Activated CD8-positive, alpha-beta T cell treated with anti-CD3 and anti-CD28 coated beads, Interleukin-2, amount 10 ng/mL, durations not matched to agents 7 days and 5 days (primary cell): ENCODE measurements at regions not wholly inside any gene's neighbourhood (a gene's known extent, or its start where the extent isn't known, plus 50 kb on each side); places are given as distances from the start of the nearest gene placed in this dataset.
"Not testable (repeated sequence)": the region's sequence is repeated elsewhere in the genome, so short reads cannot be mapped to it uniquely, and the experiment has no call there.

Experiments used
- ATAC-seq: fragments of 150-1000 bp; cut with Tn5 transposase; one replicate; pipeline ENCODE4 v1.10.0; 2021; ENCODE audit warnings: moderate library complexity
- CTCF ChIA-PET: fragments of 350-600 bp; sonication (Branson Sonifier 250); formaldehyde crosslinking; loops from one replicate; lab custom pipeline; 2021; ENCODE audit warnings: antibody characterized with exemption; lab: Charles Lee
- POLR2A ChIA-PET: fragments of 350-600 bp; sonication (Branson Sonifier 250); formaldehyde crosslinking; loops from one replicate; lab custom pipeline; 2021; ENCODE audit warnings: antibody characterized with exemption; lab: Charles Lee
- DNase-seq: peaks from one replicate; pipeline ENCODE4 v3.0.0-alpha.2; 2020
- H3K27ac Mint-ChIP-seq: one replicate; pipeline ENCODE4 v1.8.0; 2021; ENCODE audit warnings: mild to moderate bottlenecking, mixed read lengths
- H3K27me3 Mint-ChIP-seq: one replicate; pipeline ENCODE4 v1.8.0; 2021; ENCODE audit warnings: low read depth, mixed read lengths
- H3K36me3 Mint-ChIP-seq: one replicate; pipeline ENCODE4 v1.8.0; 2021; ENCODE audit warnings: low read depth, mixed read lengths
- H3K4me1 Mint-ChIP-seq: one replicate; pipeline ENCODE4 v1.8.0; 2021; ENCODE audit warnings: low read depth, mixed read lengths
- H3K4me3 Mint-ChIP-seq: one replicate; pipeline ENCODE4 v1.8.0; 2021; ENCODE audit warnings: mild to moderate bottlenecking, mixed read lengths
- H3K9me3 Mint-ChIP-seq: one replicate; pipeline ENCODE4 v1.8.0; 2022; ENCODE audit warnings: mixed read lengths; ENCODE audit not compliant: insufficient read depth

- Mint-ChIP-seq H3K27ac (no peak overlapping the region), H3K4me1 (no peaks in the 10 kb centered on the region), H3K36me3 (no peaks in the 10 kb centered on the region), H3K27me3 (peaks cover 2% of the 10 kb centered on the region), H3K4me3 (no peak overlapping the region), H3K9me3 (no peaks in the 10 kb centered on the region)
- DNase-seq (no peak), ATAC-seq (no peak)
- POLR2A ChIA-PET = no interaction called here
- CTCF ChIA-PET = no interaction called here
Measured at GRCh38 chr14:54253195-54253947, 143.4 kb upstream of the CDKN3 start.

- peaks cover 5% of the 10 kb centered on the region for H3K27me3 Mint-ChIP-seq
Measured at GRCh38 chr14:54256156-54256555, 140.7 kb upstream of the CDKN3 start.

GRCh38 chr14:54257424-54257823, 139.4 kb upstream of the CDKN3 start:
- no peaks in the 10 kb centered on the region for H3K9me3 Mint-ChIP-seq
- ChIA-PET CTCF (no interaction called here), POLR2A (no interaction called here)
- H3K4me1 Mint-ChIP-seq = no peaks in the 10 kb centered on the region
- H3K36me3 Mint-ChIP-seq = no peaks in the 10 kb centered on the region
- H3K4me3 Mint-ChIP-seq = no peak overlapping the region
- no peak for DNase-seq
- no peak for ATAC-seq
- H3K27ac Mint-ChIP-seq = no peak overlapping the region
- peaks cover 5% of the 10 kb centered on the region for H3K27me3 Mint-ChIP-seq

More at GRCh38 chr14:54256156-54256555, 140.7 kb upstream of the CDKN3 start:
- DNase-seq (no peak), ATAC-seq (no peak)
- POLR2A ChIA-PET = no interaction called here
- no peak overlapping the region for H3K4me3 Mint-ChIP-seq
- no peaks in the 10 kb centered on the region for H3K36me3 Mint-ChIP-seq
- CTCF ChIA-PET = no interaction called here
- no peaks in the 10 kb centered on the region for H3K4me1 Mint-ChIP-seq
- no peaks in the 10 kb centered on the region for H3K9me3 Mint-ChIP-seq
- no peak overlapping the region for H3K27ac Mint-ChIP-seq

GRCh38 chr14:54258382-54258781, 138.4 kb upstream of the CDKN3 start:
- peaks cover 2% of the 10 kb centered on the region for H3K27me3 Mint-ChIP-seq
- no peak overlapping the region for H3K27ac Mint-ChIP-seq
- ChIA-PET POLR2A (no interaction called here), CTCF (no interaction called here)
- H3K4me3 Mint-ChIP-seq = no peak overlapping the region
- H3K4me1 Mint-ChIP-seq = no peaks in the 10 kb centered on the region
- DNase-seq (no peak), ATAC-seq (no peak)
- no peaks in the 10 kb centered on the region for H3K9me3 Mint-ChIP-seq
- no peaks in the 10 kb centered on the region for H3K36me3 Mint-ChIP-seq

GRCh38 chr14:54259821-54260220, 137.0 kb upstream of the CDKN3 start:
- ChIA-PET POLR2A (no interaction called here), CTCF (no interaction called here)
- Mint-ChIP-seq H3K27me3 (peaks cover 2% of the 10 kb centered on the region), H3K36me3 (no peaks in the 10 kb centered on the region), H3K27ac (no peak overlapping the region), H3K9me3 (no peaks in the 10 kb centered on the region), H3K4me3 (no peak overlapping the region), H3K4me1 (no peaks in the 10 kb centered on the region)
- ATAC-seq (no peak), DNase-seq (no peak)

- Mint-ChIP-seq H3K4me1 (no peaks in the 10 kb centered on the region), H3K27me3 (peaks cover 2% of the 10 kb centered on the region), H3K4me3 (no peak overlapping the region), H3K27ac (no peak overlapping the region), H3K9me3 (no peaks in the 10 kb centered on the region), H3K36me3 (no peaks in the 10 kb centered on the region)
- DNase-seq (no peak), ATAC-seq (no peak)
- ChIA-PET CTCF (no interaction called here), POLR2A (no interaction called here)
Measured at GRCh38 chr14:54261283-54261682, 135.5 kb upstream of the CDKN3 start.

GRCh38 chr14:54266616-54267015, 130.2 kb upstream of the CDKN3 start:
- POLR2A ChIA-PET = not testable (repeated sequence)

GRCh38 chr14:54267172-54267571, 129.6 kb upstream of the CDKN3 start:
- no peaks in the 10 kb centered on the region for H3K4me1 Mint-ChIP-seq
- ChIA-PET CTCF (no interaction called here), POLR2A (no interaction called here)
- no peak overlapping the region for H3K27ac Mint-ChIP-seq
- H3K27me3 Mint-ChIP-seq = no peaks in the 10 kb centered on the region
- H3K4me3 Mint-ChIP-seq = no peak overlapping the region
- DNase-seq (no peak), ATAC-seq (no peak)
- no peaks in the 10 kb centered on the region for H3K36me3 Mint-ChIP-seq
- H3K9me3 Mint-ChIP-seq = no peaks in the 10 kb centered on the region

More at GRCh38 chr14:54266616-54267015, 130.2 kb upstream of the CDKN3 start:
- H3K9me3 Mint-ChIP-seq, H3K4me3 Mint-ChIP-seq, CTCF ChIA-PET, H3K27ac Mint-ChIP-seq, H3K36me3 Mint-ChIP-seq, DNase-seq, H3K27me3 Mint-ChIP-seq, ATAC-seq, H3K4me1 Mint-ChIP-seq: not testable (repeated sequence)

- no peaks in the 10 kb centered on the region for H3K9me3 Mint-ChIP-seq
- H3K27ac Mint-ChIP-seq = no peak overlapping the region
- H3K4me1 Mint-ChIP-seq = no peaks in the 10 kb centered on the region
- H3K27me3 Mint-ChIP-seq = no peaks in the 10 kb centered on the region
- ChIA-PET CTCF (no interaction called here), POLR2A (no interaction called here)
- DNase-seq (no peak), ATAC-seq (no peak)
- H3K4me3 Mint-ChIP-seq = no peak overlapping the region
- no peaks in the 10 kb centered on the region for H3K36me3 Mint-ChIP-seq
Measured at GRCh38 chr14:54275997-54276725, 120.6 kb upstream of the CDKN3 start.

GRCh38 chr14:54278087-54278486, 118.7 kb upstream of the CDKN3 start:
- ATAC-seq = no peak
- ChIA-PET POLR2A (no interaction called here), CTCF (no interaction called here)
- no peaks in the 10 kb centered on the region for H3K4me1 Mint-ChIP-seq
- no peaks in the 10 kb centered on the region for H3K27me3 Mint-ChIP-seq
- no peak overlapping the region for H3K4me3 Mint-ChIP-seq
- no peak for DNase-seq
- H3K36me3 Mint-ChIP-seq = no peaks in the 10 kb centered on the region
- H3K9me3 Mint-ChIP-seq = no peaks in the 10 kb centered on the region
- no peak overlapping the region for H3K27ac Mint-ChIP-seq

- ATAC-seq = no peak
- ChIA-PET POLR2A (no interaction called here), CTCF (no interaction called here)
- Mint-ChIP-seq H3K4me3 (no peak overlapping the region), H3K9me3 (no peaks in the 10 kb centered on the region), H3K27me3 (no peaks in the 10 kb centered on the region), H3K36me3 (no peaks in the 10 kb centered on the region), H3K27ac (no peak overlapping the region), H3K4me1 (no peaks in the 10 kb centered on the region)
- DNase-seq = no peak
Measured at GRCh38 chr14:54278665-54279295, 118.0 kb upstream of the CDKN3 start.

GRCh38 chr14:54282849-54283248, 114.0 kb upstream of the CDKN3 start:
- H3K27ac Mint-ChIP-seq = no peak overlapping the region
- H3K36me3 Mint-ChIP-seq = no peaks in the 10 kb centered on the region
- DNase-seq (no peak), ATAC-seq (no peak)
- H3K9me3 Mint-ChIP-seq = no peaks in the 10 kb centered on the region
- ChIA-PET POLR2A (no interaction called here), CTCF (no interaction called here)
- H3K27me3 Mint-ChIP-seq = no peaks in the 10 kb centered on the region
- no peaks in the 10 kb centered on the region for H3K4me1 Mint-ChIP-seq
- H3K4me3 Mint-ChIP-seq = no peak overlapping the region
